H1 (cell line): ENCODE measurements at regions not wholly inside any gene's neighbourhood (a gene's known extent, or its start where the extent isn't known, plus 50 kb on each side); places are given as distances from the start of the nearest gene placed in this dataset.
A peak's percentile ranks its signal among the peaks of the same experiment; 100 is the strongest.

ENCODE experiments used
- CTCF ChIA-PET: fragments of 300-600 bp; sonication (Branson Sonifier 250); formaldehyde crosslinking; loops from one replicate; lab custom pipeline; 2021; ENCODE audit not compliant: partially characterized antibody; lab: Charles Lee
- POLR2A ChIA-PET: fragments of 300-600 bp; sonication (Branson Sonifier 250); formaldehyde crosslinking; loops from one replicate; lab custom pipeline; 2021; ENCODE audit warnings: inconsistent platforms; ENCODE audit not compliant: partially characterized antibody; lab: Charles Lee
- DNase-seq, 2 experiments: peaks; one replicate each; pipeline versions ENCODE4 v3.0.0 to v3.0.0-alpha.2; 2010 to 2022; ENCODE audit warnings: low spot score in 2 of 2, low read depth in 1 of 2, mixed read lengths in 1 of 2
- FAIRE-seq: peaks from 2 replicates; lab custom pipeline; 2011; peaks lifted over from hg19 to GRCh38; lab: Jason Lieb, UNC
- H2AFZ ChIP-seq: 2 replicates; pipeline ENCODE4 v1.8.1; 2012; ENCODE audit warnings: low read length, inconsistent platforms
- H2AK5ac ChIP-seq: 2 replicates; pipeline ENCODE4 v1.6.1; 2013; ENCODE audit warnings: low read depth, low read length
- H2BK120ac ChIP-seq: replicated peaks from 2 replicates; pipeline ENCODE3; 2013; ENCODE audit warnings: low read depth, low read length, inconsistent platforms
- H2BK12ac ChIP-seq: 2 replicates; pipeline ENCODE4 v1.6.1; 2013; ENCODE audit warnings: low read depth, low read length
- H2BK15ac ChIP-seq: 2 replicates; pipeline ENCODE4 v1.6.1; 2013; ENCODE audit warnings: low read length
- H2BK20ac ChIP-seq: 2 replicates; pipeline ENCODE4 v1.6.1; 2013; ENCODE audit warnings: low read length
- H2BK5ac ChIP-seq: 2 replicates; pipeline ENCODE4 v1.6.1; 2013; ENCODE audit warnings: low read depth, low read length
- H3K14ac ChIP-seq: 2 replicates; pipeline ENCODE4 v1.6.1; 2013; ENCODE audit warnings: inconsistent platforms; ENCODE audit not compliant: insufficient read length
- H3K18ac ChIP-seq: 2 replicates; pipeline ENCODE4 v1.6.1; 2013; ENCODE audit warnings: low read length; ENCODE audit errors: extremely low read depth
- H3K23ac ChIP-seq: 2 replicates; pipeline ENCODE4 v1.6.1; 2013; ENCODE audit warnings: inconsistent platforms; ENCODE audit not compliant: insufficient read length
- H3K23me2 ChIP-seq: 2 replicates; pipeline ENCODE4 v1.6.1; 2013; ENCODE audit warnings: low read depth, low read length
- H3K27ac ChIP-seq: 2 replicates; pipeline ENCODE4 v1.6.1; 2011; ENCODE audit warnings: low read depth, low read length, inconsistent platforms
- H3K27me3 ChIP-seq, 4 experiments: replicated peaks in 1 of 4; 1 replicate in 1 of 4; 2 replicates in 3 of 4; pipeline versions ENCODE4 v1.6.1 to v1.8.1; 2011 to 2013; ENCODE audit warnings: low read length in 3 of 4, mild to moderate bottlenecking in 3 of 4, inconsistent platforms in 2 of 4, mixed read lengths in 2 of 4, moderate library complexity in 1 of 4; ENCODE audit not compliant: control insufficient read depth in 3 of 4, insufficient read depth in 3 of 4; ENCODE audit errors: extremely low read depth in 1 of 4
- H3K36me3 ChIP-seq, 4 experiments: 2 replicates each; pipeline versions ENCODE4 v1.6.1 to v1.8.1; 2011 to 2013; ENCODE audit warnings: mild to moderate bottlenecking in 4 of 4, low read length in 3 of 4, moderate library complexity in 2 of 4, control low read depth in 1 of 4, inconsistent platforms in 1 of 4; ENCODE audit not compliant: insufficient read depth in 4 of 4, control insufficient read depth in 2 of 4
- H3K4ac ChIP-seq: replicated peaks from 2 replicates; pipeline ENCODE3; 2013; ENCODE audit warnings: low read length, low read depth, mixed read lengths, inconsistent platforms; ENCODE audit not compliant: insufficient read length
- H3K4me1 ChIP-seq, 4 experiments: replicated peaks in 1 of 4; 1 replicate in 1 of 4; 2 replicates in 3 of 4; pipeline versions ENCODE4 v1.6.1 to v1.8.1; 2011 to 2013; ENCODE audit warnings: low read length in 3 of 4, inconsistent platforms in 2 of 4, mixed read lengths in 1 of 4; ENCODE audit not compliant: insufficient read depth in 4 of 4, control insufficient read depth in 3 of 4
- H3K4me2 ChIP-seq, 2 experiments: 2 replicates each; pipeline versions ENCODE4 v1.6.1 to v1.8.1; 2011 to 2013; ENCODE audit warnings: low read depth in 2 of 2, low read length in 2 of 2, control low read depth in 1 of 2, inconsistent platforms in 1 of 2, mild to moderate bottlenecking in 1 of 2; ENCODE audit not compliant: insufficient read depth in 1 of 2
- H3K4me3 ChIP-seq, 4 experiments: fragments of 200-600, 300-600 bp in 1 of 4; sonication (generic), shearing (Covaris generic), sonication (Bioruptor Twin) in 1 of 4; 2 replicates each; pipeline versions ENCODE4 v1.5.1 to v1.8.1; 2011 to 2016; ENCODE audit warnings: low read length in 4 of 4, low read depth in 3 of 4, control low read depth in 2 of 4, inconsistent platforms in 2 of 4, mild to moderate bottlenecking in 2 of 4, mixed read lengths in 1 of 4, moderate library complexity in 1 of 4; ENCODE audit not compliant: insufficient read depth in 2 of 4; ENCODE audit errors: extremely low read depth in 1 of 4
- H3K56ac ChIP-seq: replicated peaks from 2 replicates; pipeline ENCODE3; 2013; ENCODE audit warnings: low read depth, mild to moderate bottlenecking, mixed read lengths, low read length, inconsistent platforms; ENCODE audit not compliant: insufficient read length
- H3K79me1 ChIP-seq: 2 replicates; pipeline ENCODE4 v1.6.1; 2013; ENCODE audit warnings: low read depth, low read length, control low read depth
- H3K79me2 ChIP-seq, 2 experiments: 2 replicates each; pipeline versions ENCODE4 v1.6.1 to v1.8.1; 2012 to 2013; ENCODE audit warnings: low read length in 2 of 2, mild to moderate bottlenecking in 2 of 2, inconsistent platforms in 1 of 2; ENCODE audit not compliant: insufficient read depth in 2 of 2, control insufficient read depth in 1 of 2
- H3K9ac ChIP-seq, 4 experiments: replicated peaks in 1 of 4; 1 replicate in 1 of 4; 2 replicates in 3 of 4; pipeline versions ENCODE4 v1.6.1 to v1.8.1; 2011 to 2013; ENCODE audit warnings: low read depth in 3 of 4, low read length in 3 of 4, control low read depth in 2 of 4, mild to moderate bottlenecking in 2 of 4, moderate library complexity in 2 of 4, inconsistent platforms in 1 of 4; ENCODE audit errors: extremely low read depth in 1 of 4
- H3K9me3 ChIP-seq, 2 experiments: 2 replicates each; pipeline versions ENCODE4 v1.6.1 to v1.8.1; 2012 to 2013; ENCODE audit warnings: mild to moderate bottlenecking in 2 of 2, moderate library complexity in 2 of 2, control low read depth in 1 of 2, inconsistent platforms in 1 of 2, low read depth in 1 of 2, low read length in 1 of 2, mixed read lengths in 1 of 2; ENCODE audit not compliant: insufficient read depth in 2 of 2
- H4K20me1 ChIP-seq, 2 experiments: replicated peaks in 1 of 2; 2 replicates each; pipeline versions ENCODE3 to v1.8.1; 2011 to 2013; ENCODE audit warnings: inconsistent platforms in 2 of 2, low read length in 2 of 2, mild to moderate bottlenecking in 1 of 2; ENCODE audit not compliant: insufficient read depth in 2 of 2, control insufficient read depth in 1 of 2
- H4K5ac ChIP-seq: 2 replicates; pipeline ENCODE4 v1.6.1; 2013; ENCODE audit warnings: low read length, low read depth, mixed read lengths, inconsistent platforms; ENCODE audit not compliant: insufficient read length
- H4K8ac ChIP-seq: 2 replicates; pipeline ENCODE4 v1.8.0; 2013; ENCODE audit warnings: mild to moderate bottlenecking, moderate library complexity, low read length, inconsistent platforms; ENCODE audit not compliant: insufficient read depth; ENCODE audit errors: extremely low read depth
- H4K91ac ChIP-seq: replicated peaks from 2 replicates; pipeline ENCODE3; 2013; ENCODE audit warnings: low read length, mixed read lengths, inconsistent platforms; ENCODE audit not compliant: insufficient read length
- ATF2 ChIP-seq: IDR thresholded peaks from 2 replicates; pipeline ENCODE4 v1.6.1; 2012; ENCODE audit warnings: low read length, inconsistent platforms
- CTCF ChIP-seq, 3 experiments: IDR thresholded peaks; 1 replicate in 2 of 3; 2 replicates in 1 of 3; pipeline versions ENCODE4 v1.5.1 to v1.6.1; 2011; ENCODE audit warnings: low read length in 3 of 3, mild to moderate bottlenecking in 3 of 3, inconsistent platforms in 2 of 3, low read depth in 1 of 3, moderate library complexity in 1 of 3; ENCODE audit not compliant: insufficient read depth in 1 of 3; ENCODE audit errors: control extremely low read depth in 1 of 3
- E2F6 ChIP-seq: IDR thresholded peaks from 2 replicates; pipeline ENCODE4 v1.6.1; 2012; ENCODE audit warnings: inconsistent platforms
- EP300 ChIP-seq, 2 experiments: IDR thresholded peaks; 1 replicate in 1 of 2; 2 replicates in 1 of 2; pipeline ENCODE4 v1.6.1; 2011 to 2012; ENCODE audit warnings: low read depth in 2 of 2, low read length in 2 of 2, mild to moderate bottlenecking in 2 of 2, borderline replicate concordance in 1 of 2, inconsistent platforms in 1 of 2, moderate library complexity in 1 of 2
- JUN ChIP-seq: IDR thresholded peaks from 2 replicates; pipeline ENCODE4 v1.6.1; 2011; ENCODE audit warnings: low read depth, mild to moderate bottlenecking, improper control_type of control experiment, low read length
- RXRA ChIP-seq: IDR thresholded peaks from 2 replicates; pipeline ENCODE4 v1.6.1; 2011; ENCODE audit warnings: low read depth, mild to moderate bottlenecking, low read length, moderate library complexity; ENCODE audit not compliant: insufficient read depth
- SIN3A ChIP-seq, 2 experiments: IDR thresholded peaks in 1 of 2; conservative IDR thresholded peaks in 1 of 2; 2 replicates each; pipeline ENCODE4 v1.6.1; 2011 to 2012; ENCODE audit warnings: low read length in 2 of 2, improper control_type of control experiment in 1 of 2, low read depth in 1 of 2, mild to moderate bottlenecking in 1 of 2
- TCF12 ChIP-seq: IDR thresholded peaks from 2 replicates; pipeline ENCODE4 v1.6.1; 2011; ENCODE audit warnings: low read depth, mild to moderate bottlenecking, low read length
- whole genome bisulfite sequencing, 2 experiments: shearing (Covaris generic) in 1 of 2; methylation state at CpG; one replicate each; pipeline versions ENCODE4 v1.1.6 to v1.1.7; 2013 to 2015; ENCODE audit warnings: low lambda C conversion rate in 2 of 2, mixed read lengths in 2 of 2, inconsistent platforms in 1 of 2, low coverage in 1 of 2, missing lambda C conversion rate in 1 of 2; ENCODE audit not compliant: insufficient replicate concordance in 2 of 2, insufficient coverage in 1 of 2, insufficient read length in 1 of 2; ENCODE audit errors: extremely low coverage in 1 of 2, missing lambda C conversion rate in 1 of 2; 5-methylcytosine and 5-hydroxymethylcytosine counted together

GRCh38 chr19:28314756-28315155 is 898.2 kb downstream of the UQCRFS1 start:
- Histone ChIP-seq H3K9me3 (no peaks in the 10 kb centered on the region), H3K36me3 (no peaks in the 10 kb centered on the region), H3K14ac (no peak overlapping the region), H2BK15ac (no peak overlapping the region), H3K4ac (no peak overlapping the region), H4K5ac (no peak overlapping the region), H3K27me3 (0 out of 7 replicates have a peak, but pooled peaks cover 0 to 2% (median 0%) of the 10 kb centered on the region in 4 experiments), H3K9ac (no peak overlapping the region), H3K4me3 (no peak overlapping the region), H3K23ac (no peak overlapping the region), H3K79me1 (no peaks in the 10 kb centered on the region), H2BK20ac (no peak overlapping the region), H4K91ac (no peak overlapping the region), H3K18ac (no peak overlapping the region), H2AFZ (0 out of 2 replicates have a peak overlapping the region, but pooled peaks have one; percentile 24), H4K8ac (no peak overlapping the region), H3K79me2 (no peaks in the 10 kb centered on the region), H2AK5ac (no peak overlapping the region), H2BK12ac (no peak overlapping the region; the same call in 1 of the 2 replicates), H2BK5ac (no peak overlapping the region), H3K56ac (no peak overlapping the region), H2BK120ac (no peak overlapping the region), H4K20me1 (no peaks in the 10 kb centered on the region), H3K4me1 (peaks cover 0 to 10% (median 5%) of the 10 kb centered on the region in 4 experiments; a peak in 5 of 7 replicates), H3K23me2 (no peaks in the 10 kb centered on the region), H3K27ac (no peak overlapping the region), H3K4me2 (no peak overlapping the region)
- 80% methylated on average over 3 of the region's 3 CpGs; no CpG with 5 or more reads in 1 of the 2 experiments for WGBS, 2 experiments
- ChIA-PET CTCF (interaction anchor here (1.0 to 20.3 kb wide), 5 partner anchors 9 to 100 kb away, joined by 3 to 289 read pairs (median 5); no protein-coding TSS in a partner anchor), POLR2A (no interaction called here)
- DNase-seq (no peak), FAIRE-seq (no peak)
- TF ChIP-seq SIN3A (conservative IDR thresholded peaks at IDR 0.05 in 1 of 2, IDR thresholded peaks at IDR 0.05 in 1 of 2; ENCODE audit: low read depth in 1 of 2, low read length in 2 of 2) (no peak), CTCF (IDR thresholded peaks at IDR 0.05; ENCODE audit: control extremely low read depth in 1 of 3, insufficient read depth in 1 of 3, low read depth in 1 of 3, low read length in 3 of 3) (no peak), RXRA (no peak), EP300 (IDR thresholded peaks at IDR 0.05; ENCODE audit: borderline replicate concordance in 1 of 2, low read depth in 2 of 2, low read length in 2 of 2) (no peak), E2F6 (no peak), ATF2 (no peak), JUN (no peak), TCF12 (no peak)
